ENCODE measurements at regions not wholly inside any gene's neighbourhood (a gene's known extent, or its start where the extent isn't known, plus 50 kb on each side); places are given as distances from the start of the nearest gene placed in this dataset.

DNA sequence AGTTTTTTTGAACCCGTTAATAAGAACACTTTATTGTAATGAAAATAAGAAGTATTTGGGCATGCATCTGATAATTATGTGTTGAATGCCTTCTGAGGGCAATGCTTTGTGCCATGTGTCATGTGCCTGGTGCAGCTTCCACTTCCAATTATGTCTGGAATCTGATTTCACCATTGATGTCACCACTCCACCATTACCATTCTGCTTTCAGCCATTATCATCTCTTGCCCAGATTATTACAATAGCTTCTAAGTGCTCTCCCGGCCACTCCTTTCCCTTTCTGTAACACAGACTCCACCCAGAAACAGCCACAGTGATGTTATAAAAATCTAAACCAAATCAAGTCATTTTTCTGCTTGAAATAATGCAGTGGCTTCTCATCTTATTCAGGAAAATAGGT, 171.7 kb downstream of the C9orf152 start:
- TF ChIP-seq CTCF (IDR thresholded peaks at IDR 0.05; ENCODE audit: poor library complexity) (no peak), EZH2phosphoT487 (IDR thresholded peaks at IDR 0.05; ENCODE audit: low read depth, severe bottlenecking, unreplicated experiment) (no peak), EZH2 (IDR thresholded peaks at IDR 0.05; ENCODE audit: borderline replicate concordance) (no peak)

All from hepatocyte (in vitro differentiated cells).